Left kidney (tissue), 1 donor: ENCODE measurements at regions not wholly inside any gene's neighbourhood (a gene's known extent, or its start where the extent isn't known, plus 50 kb on each side); places are given as distances from the start of the nearest gene placed in this dataset.

ENCODE experiments used
- DNase-seq: peaks from one replicate; pipeline ENCODE4 v3.0.0-alpha.2; 2013

DNA sequence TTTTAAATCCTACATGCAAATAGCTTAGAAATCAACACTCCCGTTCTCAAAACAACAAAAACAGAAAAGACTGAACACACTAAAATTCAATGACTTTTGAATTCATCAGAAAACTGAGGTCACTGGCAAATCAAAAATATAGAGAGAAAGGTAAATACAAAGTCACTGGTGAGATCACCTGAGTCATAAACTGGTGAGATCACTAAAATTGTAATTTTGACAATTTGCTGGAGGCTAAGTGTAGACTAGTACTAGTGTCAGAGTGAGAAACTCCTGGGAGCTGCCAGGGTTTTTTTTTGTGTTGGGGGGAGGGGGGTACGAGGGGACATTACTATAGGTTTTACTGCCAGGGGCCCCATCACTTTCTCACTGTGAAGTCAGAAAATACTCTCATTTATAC is 1876.0 kb upstream of the CELF4 start:
- no peak for DNase-seq

GRCh38 chr18:39435996-39436395 is 1870.4 kb upstream of the CELF4 start:
- no peak for DNase-seq

DNA sequence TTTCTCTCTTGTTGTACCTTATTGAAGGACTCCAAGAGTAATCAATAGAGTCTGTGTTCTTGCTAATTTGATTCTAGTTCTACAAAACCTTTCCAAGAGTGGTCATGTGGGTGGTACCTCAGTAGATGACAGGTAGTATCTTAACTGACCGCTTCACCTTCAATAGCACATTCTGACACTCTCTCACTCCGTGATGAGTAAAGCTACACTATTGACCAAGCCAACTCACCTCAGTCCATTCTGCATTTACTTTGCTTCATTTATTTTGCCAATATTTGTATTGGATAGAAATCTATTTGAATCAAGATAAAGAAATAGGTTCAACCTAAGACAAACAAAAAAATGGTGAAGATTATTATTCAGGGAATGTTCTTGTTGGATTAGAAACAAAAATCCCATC is 1869.6 kb upstream of the CELF4 start:
- no peak for DNase-seq

GRCh38 chr18:39434223-39434920 is 1868.8 kb upstream of the CELF4 start:
- no peak for DNase-seq

GRCh38 chr18:39425172-39425850 is 1859.7 kb upstream of the CELF4 start:
- DNase-seq: no peak

GRCh38 chr18:39424261-39424660 is 1858.7 kb upstream of the CELF4 start:
- DNase-seq: no peak

DNA sequence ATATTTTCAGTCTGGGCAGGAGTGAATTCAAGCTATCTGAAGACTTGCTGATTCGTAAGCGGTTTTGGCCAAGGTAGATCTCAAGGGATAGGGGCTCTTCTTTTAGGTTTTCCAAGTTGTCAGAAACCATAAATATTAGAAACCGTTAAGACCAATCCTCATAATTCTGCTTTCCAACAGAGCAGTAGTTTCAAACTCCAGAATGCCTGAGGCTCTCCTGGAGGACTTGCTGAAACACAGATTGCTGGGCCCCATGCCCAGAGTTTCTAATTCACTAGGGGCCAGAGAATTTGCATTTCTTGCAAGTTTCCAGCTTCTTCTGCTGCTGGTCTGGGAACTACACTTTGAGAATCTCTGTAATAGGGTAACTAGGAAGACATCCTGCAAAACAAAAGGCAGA is 1855.7 kb upstream of the CELF4 start:
- no peak for DNase-seq

- DNase-seq: no peak
Observed at GRCh38 chr18:39419315-39419714, 1853.7 kb upstream of the CELF4 start.

GRCh38 chr18:39415471-39415870 is 1849.9 kb upstream of the CELF4 start:
- no peak for DNase-seq

- no peak for DNase-seq
Observed at GRCh38 chr18:39414009-39414700, 1848.6 kb upstream of the CELF4 start.

- no peak for DNase-seq
Observed at GRCh38 chr18:39406941-39407340, 1841.3 kb upstream of the CELF4 start.

DNA sequence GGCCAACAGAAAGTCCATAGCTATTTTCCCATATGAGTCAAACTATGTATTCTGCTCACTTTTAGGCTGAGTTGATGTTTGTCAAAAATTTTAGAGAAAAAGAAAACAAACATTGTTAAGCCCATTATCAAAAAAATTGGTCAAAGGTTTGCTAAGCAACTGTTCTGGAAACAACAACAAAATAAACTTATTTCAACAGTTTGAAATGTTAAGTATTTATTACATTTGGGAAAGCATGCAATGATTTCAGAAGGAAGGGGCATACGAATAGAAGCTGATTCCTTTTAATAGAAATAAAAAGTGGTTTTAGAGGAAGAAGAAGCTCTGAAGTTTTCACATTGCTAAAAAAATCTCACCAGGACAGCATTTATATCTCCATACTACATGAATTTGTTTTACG is 1837.5 kb upstream of the CELF4 start:
- DNase-seq: no peak

GRCh38 chr18:39399662-39400061 is 1834.1 kb upstream of the CELF4 start:
- DNase-seq: no peak

DNA sequence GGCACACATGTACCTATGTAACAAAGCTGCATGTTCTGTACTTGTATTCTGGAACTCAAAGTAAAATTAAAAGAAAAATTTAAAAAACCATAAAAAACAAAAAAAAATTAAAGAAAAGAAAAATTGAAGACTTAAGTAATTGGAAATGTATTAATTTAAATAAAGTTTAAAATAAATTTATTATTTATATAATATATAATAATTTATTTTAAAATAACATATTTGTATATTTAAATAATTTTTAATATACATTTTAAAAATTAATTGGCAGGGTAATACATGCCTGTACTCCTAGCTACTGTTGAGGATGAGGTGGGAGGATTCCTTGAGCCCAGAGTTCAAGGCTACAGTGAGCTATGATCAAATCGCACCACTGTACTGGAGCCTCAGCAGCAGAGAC is 1830.6 kb upstream of the CELF4 start:
- DNase-seq: no peak

GRCh38 chr18:39389800-39390379 is 1824.3 kb upstream of the CELF4 start:
- DNase-seq: no peak

DNA sequence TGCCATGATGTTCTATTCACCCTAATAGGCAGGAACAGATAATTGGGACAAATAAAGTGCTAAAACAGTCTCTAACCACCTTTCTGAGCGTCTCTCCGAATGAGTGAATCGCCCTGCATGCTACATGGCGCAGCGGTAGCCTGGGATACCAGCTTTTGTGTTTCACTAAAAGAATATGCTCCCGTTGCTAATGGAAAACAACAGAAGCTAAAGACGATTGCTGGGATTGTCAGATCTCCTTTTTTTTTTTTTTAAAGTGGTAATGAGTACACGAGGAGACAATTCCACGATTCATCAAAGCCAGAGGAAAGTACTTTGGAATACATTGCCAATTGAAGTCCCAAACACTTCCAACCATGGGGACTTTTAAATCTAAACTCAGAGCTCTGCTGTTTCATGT is 1815.3 kb upstream of the CELF4 start:
- no peak for DNase-seq

- DNase-seq: no peak
Observed at GRCh38 chr18:39380186-39380725, 1814.7 kb upstream of the CELF4 start.

GRCh38 chr18:39375066-39375465 is 1809.5 kb upstream of the CELF4 start:
- DNase-seq: no peak

DNA sequence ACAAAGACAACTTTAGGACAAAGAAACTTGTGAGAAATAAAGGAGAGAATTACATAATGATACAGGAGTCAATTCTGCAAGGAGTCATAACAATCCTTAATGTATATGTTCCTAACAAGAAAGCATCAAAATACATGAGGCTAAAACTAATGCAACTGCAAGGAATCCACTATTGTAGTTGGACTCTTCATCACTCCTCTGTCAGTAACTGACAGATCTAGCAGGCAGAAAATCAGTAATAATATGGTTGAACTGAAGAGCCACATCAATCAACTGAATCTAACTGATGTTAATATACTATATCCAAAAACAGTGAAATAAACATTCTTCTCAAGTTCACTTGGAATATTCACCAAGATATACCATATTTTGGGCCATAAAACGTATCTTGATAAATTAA is 1806.4 kb upstream of the CELF4 start:
- DNase-seq: no peak

- no peak for DNase-seq
Observed at GRCh38 chr18:39366656-39367055, 1801.1 kb upstream of the CELF4 start.

DNA sequence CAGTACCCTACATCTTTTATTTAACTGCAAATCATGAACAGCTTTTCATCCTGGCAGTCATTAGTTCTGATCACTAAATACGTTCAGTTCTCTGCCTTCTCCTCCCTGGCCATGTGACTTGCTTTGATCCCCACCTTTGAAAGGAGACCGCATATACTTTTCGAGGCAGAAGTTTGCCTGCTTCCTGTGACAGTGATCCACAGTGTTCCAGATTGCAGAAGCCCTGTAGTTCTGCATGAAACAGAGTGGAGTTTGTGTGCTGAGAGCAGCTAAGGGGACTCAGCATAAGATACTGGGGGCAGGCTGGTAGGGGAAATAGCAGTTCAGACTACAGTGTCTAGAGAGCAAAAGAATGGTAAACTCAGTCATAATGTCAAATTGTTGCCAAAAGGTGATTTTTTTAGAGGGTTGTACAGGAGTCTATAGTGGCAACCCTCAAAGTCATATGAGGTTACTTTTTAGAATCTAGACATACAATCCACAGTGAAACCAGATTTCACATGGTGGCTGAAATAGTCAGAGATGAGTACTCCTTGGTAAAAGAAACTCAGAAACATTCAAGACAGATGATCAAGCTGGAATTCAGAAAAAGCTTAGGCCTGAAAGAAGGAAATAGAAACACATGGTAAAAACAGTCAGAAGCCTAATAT is 1800.4 kb upstream of the CELF4 start:
- no peak for DNase-seq

DNA sequence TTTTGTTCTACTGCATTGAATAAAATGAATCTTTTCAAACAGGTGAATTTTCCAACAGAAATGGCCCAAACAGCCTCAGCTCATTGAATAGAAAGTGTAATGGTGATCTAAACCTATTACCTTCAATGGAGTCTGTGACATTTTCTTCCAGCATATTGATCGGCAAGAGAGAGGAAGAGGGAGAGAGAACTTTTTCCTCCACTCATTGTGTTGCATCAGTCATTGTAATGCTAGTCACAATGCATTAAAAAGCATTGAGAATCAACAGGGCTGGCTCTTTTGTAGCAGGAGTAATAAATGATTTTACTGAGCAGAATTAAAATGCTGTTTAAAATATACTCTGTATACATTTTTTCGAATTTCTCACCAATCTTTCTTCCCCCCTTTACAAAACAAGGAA is 1794.5 kb upstream of the CELF4 start:
- no peak for DNase-seq
